ENCODE measurements at regions not wholly inside any gene's neighbourhood (a gene's known extent, or its start where the extent isn't known, plus 50 kb on each side); places are given as distances from the start of the nearest gene placed in this dataset.
"Not testable (repeated sequence)": the region's sequence is repeated elsewhere in the genome, so short reads cannot be mapped to it uniquely, and the experiment has no call there.

GRCh38 chr16:24653725-24654124, 75.7 kb upstream of the TNRC6A start:
- ChIA-PET CTCF (no interaction called here), SMC1A (ENCODE audit: uncharacterized antibody, unreplicated experiment) (interaction anchor here (0.6 to 1.0 kb wide), 2 partner anchors 16 to 224 kb away, joined by 3 to 4 read pairs; no protein-coding TSS in a partner anchor), RAD21 (ENCODE audit: unreplicated experiment) (no interaction called here), POLR2A (interaction anchor here (0.6 kb wide), 1 partner anchor 1139 kb away, joined by 4 read pairs; no protein-coding TSS in a partner anchor)
- H3K79me2 ChIP-seq (ENCODE audit: control insufficient read depth, insufficient read depth, low read length) = no peaks in the 10 kb centered on the region
- in situ Hi-C loops (cut with MboI) (no loop called here), intact Hi-C loops (cut with micrococcal nuclease; ENCODE audit: unreplicated experiment) (no loop called here)
- no peak overlapping the region for H3K4me3 ChIP-seq
- no peaks in the 10 kb centered on the region for H3K27me3 ChIP-seq (replicated peaks in 1 of 2; ENCODE audit: control insufficient read depth in 2 of 2, insufficient read depth in 2 of 2, low read length in 1 of 2)
- 93% methylated on average over 4 of the region's 4 CpGs for WGBS (ENCODE audit: insufficient coverage, insufficient replicate concordance, low lambda C conversion rate, missing lambda C conversion rate)
- H3K36me3 ChIP-seq (ENCODE audit: control insufficient read depth in 2 of 2, insufficient read depth in 2 of 2, low read length in 1 of 2) = no peaks in the 10 kb centered on the region
- FAIRE-seq (no peak), DNase-seq (ENCODE audit: low read depth, low spot score) (no peak), ATAC-seq (no peak)
- no peak overlapping the region for H3K4me2 ChIP-seq (ENCODE audit: control insufficient read depth, insufficient read depth)
- H3K9me3 ChIP-seq (replicated peaks; ENCODE audit: control insufficient read depth, insufficient read depth, low read length) = no peaks in the 10 kb centered on the region
- no peaks in the 10 kb centered on the region for H3K4me1 ChIP-seq (ENCODE audit: control insufficient read depth, insufficient read depth, low read length)
- H3K9ac ChIP-seq (ENCODE audit: control insufficient read depth, insufficient read depth, low read length) = no peak overlapping the region
- no peak overlapping the region for H2AFZ ChIP-seq (ENCODE audit: control insufficient read depth, low read depth, low read length)
- H4K20me1 ChIP-seq (ENCODE audit: control insufficient read depth, insufficient read depth) = no peaks in the 10 kb centered on the region
- no TSS peak for BruUV-seq (replicated peaks)
- TF ChIP-seq BMI1 (IDR thresholded peaks at IDR 0.05; ENCODE audit: borderline replicate concordance) (no peak), ZNF274 (IDR thresholded peaks at IDR 0.05; ENCODE audit: insufficient read depth, insufficient read length) (no peak), MAX (IDR thresholded peaks at IDR 0.05; ENCODE audit: low read depth, low read length) (no peak), PAX5 (IDR thresholded peaks at IDR 0.05; ENCODE audit: borderline replicate concordance, low read depth, low read length) (no peak), BCL11A (IDR thresholded peaks at IDR 0.05; ENCODE audit: low read depth, low read length) (no peak), CBX3 (IDR thresholded peaks at IDR 0.05; ENCODE audit: borderline replicate concordance, low read depth) (no peak), RCOR1 (conservative IDR thresholded peaks at IDR 0.05; ENCODE audit: low read depth, low read length) (no peak), NR2C1 (IDR thresholded peaks at IDR 0.05) (no peak)
- TF ChIP-seq, protein P1, sequence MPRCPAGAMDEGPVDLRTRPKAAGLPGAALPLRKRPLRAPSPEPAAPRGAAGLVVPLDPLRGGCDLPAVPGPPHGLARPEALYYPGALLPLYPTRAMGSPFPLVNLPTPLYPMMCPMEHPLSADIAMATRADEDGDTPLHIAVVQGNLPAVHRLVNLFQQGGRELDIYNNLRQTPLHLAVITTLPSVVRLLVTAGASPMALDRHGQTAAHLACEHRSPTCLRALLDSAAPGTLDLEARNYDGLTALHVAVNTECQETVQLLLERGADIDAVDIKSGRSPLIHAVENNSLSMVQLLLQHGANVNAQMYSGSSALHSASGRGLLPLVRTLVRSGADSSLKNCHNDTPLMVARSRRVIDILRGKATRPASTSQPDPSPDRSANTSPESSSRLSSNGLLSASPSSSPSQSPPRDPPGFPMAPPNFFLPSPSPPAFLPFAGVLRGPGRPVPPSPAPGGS (IDR thresholded peaks at IDR 0.05; ENCODE audit: borderline replicate concordance, insufficient read depth, low read depth, low read length, poor library complexity, severe bottlenecking) = no peak
- TF ChIP-seq, protein P2, sequence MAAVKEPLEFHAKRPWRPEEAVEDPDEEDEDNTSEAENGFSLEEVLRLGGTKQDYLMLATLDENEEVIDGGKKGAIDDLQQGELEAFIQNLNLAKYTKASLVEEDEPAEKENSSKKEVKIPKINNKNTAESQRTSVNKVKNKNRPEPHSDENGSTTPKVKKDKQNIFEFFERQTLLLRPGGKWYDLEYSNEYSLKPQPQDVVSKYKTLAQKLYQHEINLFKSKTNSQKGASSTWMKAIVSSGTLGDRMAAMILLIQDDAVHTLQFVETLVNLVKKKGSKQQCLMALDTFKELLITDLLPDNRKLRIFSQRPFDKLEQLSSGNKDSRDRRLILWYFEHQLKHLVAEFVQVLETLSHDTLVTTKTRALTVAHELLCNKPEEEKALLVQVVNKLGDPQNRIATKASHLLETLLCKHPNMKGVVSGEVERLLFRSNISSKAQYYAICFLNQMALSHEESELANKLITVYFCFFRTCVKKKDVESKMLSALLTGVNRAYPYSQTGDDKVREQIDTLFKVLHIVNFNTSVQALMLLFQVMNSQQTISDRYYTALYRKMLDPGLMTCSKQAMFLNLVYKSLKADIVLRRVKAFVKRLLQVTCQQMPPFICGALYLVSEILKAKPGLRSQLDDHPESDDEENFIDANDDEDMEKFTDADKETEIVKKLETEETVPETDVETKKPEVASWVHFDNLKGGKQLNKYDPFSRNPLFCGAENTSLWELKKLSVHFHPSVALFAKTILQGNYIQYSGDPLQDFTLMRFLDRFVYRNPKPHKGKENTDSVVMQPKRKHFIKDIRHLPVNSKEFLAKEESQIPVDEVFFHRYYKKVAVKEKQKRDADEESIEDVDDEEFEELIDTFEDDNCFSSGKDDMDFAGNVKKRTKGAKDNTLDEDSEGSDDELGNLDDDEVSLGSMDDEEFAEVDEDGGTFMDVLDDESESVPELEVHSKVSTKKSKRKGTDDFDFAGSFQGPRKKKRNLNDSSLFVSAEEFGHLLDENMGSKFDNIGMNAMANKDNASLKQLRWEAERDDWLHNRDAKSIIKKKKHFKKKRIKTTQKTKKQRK (IDR thresholded peaks at IDR 0.05; ENCODE audit: low read depth, low read length) = no peak
- H3K27ac ChIP-seq (ENCODE audit: control insufficient read depth, insufficient read depth) = no peak overlapping the region

DNA sequence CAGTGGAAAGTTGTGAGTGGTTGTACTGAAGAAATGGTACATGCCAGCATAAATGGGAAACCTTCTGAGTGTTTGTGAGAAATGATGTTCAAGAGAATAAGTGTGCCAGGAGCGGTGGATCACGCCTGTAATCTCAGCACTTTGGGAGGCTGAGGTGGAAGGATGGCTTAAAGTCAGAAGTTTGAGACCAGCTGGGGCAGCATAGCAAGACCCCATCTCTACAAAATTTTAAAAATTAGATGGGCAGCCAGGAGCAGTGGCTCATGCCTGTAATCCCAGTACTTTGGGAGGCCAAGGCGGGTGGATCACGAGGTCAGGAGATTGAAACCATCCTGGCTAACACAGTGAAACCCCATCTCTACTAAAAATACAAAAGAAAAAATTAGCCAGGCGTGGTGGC, 63.5 kb upstream of the TNRC6A start:
- H3K4me2 ChIP-seq (ENCODE audit: control insufficient read depth, insufficient read depth); intact Hi-C loops (cut with micrococcal nuclease; ENCODE audit: unreplicated experiment); H3K79me2 ChIP-seq (ENCODE audit: control insufficient read depth, insufficient read depth, low read length); H3K9ac ChIP-seq (ENCODE audit: control insufficient read depth, insufficient read depth, low read length); H3K4me3 ChIP-seq; H4K20me1 ChIP-seq (ENCODE audit: control insufficient read depth, insufficient read depth); BruUV-seq (replicated peaks); H3K27ac ChIP-seq (ENCODE audit: control insufficient read depth, insufficient read depth); CTCF ChIA-PET; in situ Hi-C loops (cut with MboI); ATAC-seq; H2AFZ ChIP-seq (ENCODE audit: control insufficient read depth, low read depth, low read length); FAIRE-seq; H3K36me3 ChIP-seq (ENCODE audit: control insufficient read depth in 2 of 2, insufficient read depth in 2 of 2, low read length in 1 of 2); DNase-seq (ENCODE audit: low read depth, low spot score); H3K27me3 ChIP-seq (replicated peaks in 1 of 2; ENCODE audit: control insufficient read depth in 2 of 2, insufficient read depth in 2 of 2, low read length in 1 of 2); H3K9me3 ChIP-seq (replicated peaks; ENCODE audit: control insufficient read depth, insufficient read depth, low read length): not testable (repeated sequence)
- ChIA-PET POLR2A (interaction anchor here (0.6 to 1.2 kb wide), 4 partner anchors 12 to 127 kb away, joined by 3 read pairs; partner anchors contain the start of gene RBBP6), RAD21 (ENCODE audit: unreplicated experiment) (interaction anchor here (1.3 kb wide), 1 partner anchor 65 kb away, joined by 3 read pairs; no protein-coding TSS in a partner anchor), SMC1A (ENCODE audit: uncharacterized antibody, unreplicated experiment) (interaction anchor here (1.0 to 1.7 kb wide), 2 partner anchors 8 to 17 kb away, joined by 3 read pairs; no protein-coding TSS in a partner anchor)
- 78% methylated on average over 5 of the region's 5 CpGs for WGBS (ENCODE audit: insufficient coverage, insufficient replicate concordance, low lambda C conversion rate, missing lambda C conversion rate)
- peaks cover 44% of the 10 kb centered on the region for H3K4me1 ChIP-seq (ENCODE audit: control insufficient read depth, insufficient read depth, low read length)

All from GM12878 (cell line).